ENCODE measurements at regions not wholly inside any gene's neighbourhood (a gene's known extent, or its start where the extent isn't known, plus 50 kb on each side); places are given as distances from the start of the nearest gene placed in this dataset.

- no peak overlapping the region for H4K91ac ChIP-seq (replicated peaks; ENCODE audit: insufficient read length, low read length)
- no peak overlapping the region for H4K5ac ChIP-seq (ENCODE audit: insufficient read length, low read depth, low read length)
- no peak overlapping the region for H3K14ac ChIP-seq (ENCODE audit: insufficient read length)
- 0 out of 4 replicates have a peak, but pooled peaks cover 0 to 8% of the 10 kb centered on the region in 2 experiments for H3K9me3 ChIP-seq (ENCODE audit: insufficient read depth in 2 of 2, low read depth in 1 of 2, low read length in 1 of 2)
- H3K18ac ChIP-seq (ENCODE audit: extremely low read depth, low read length): no peak overlapping the region
- no peak overlapping the region for H2BK120ac ChIP-seq (replicated peaks; ENCODE audit: low read depth, low read length)
- no peaks in the 10 kb centered on the region for H3K36me3 ChIP-seq (ENCODE audit: control insufficient read depth in 2 of 4, insufficient read depth in 4 of 4, low read length in 3 of 4)
- FAIRE-seq: peak; percentile 62
- H4K20me1 ChIP-seq (replicated peaks in 1 of 2; ENCODE audit: control insufficient read depth in 1 of 2, insufficient read depth in 2 of 2, low read length in 2 of 2): no peaks in the 10 kb centered on the region
- TF ChIP-seq RAD21 (IDR thresholded peaks at IDR 0.05 in 1 of 2, conservative IDR thresholded peaks at IDR 0.05 in 1 of 2; ENCODE audit: low read depth in 2 of 2, low read length in 2 of 2) (peak in 1 of 2 experiments; percentile 24; a peak in 2 of 4 replicates), CTCF (IDR thresholded peaks at IDR 0.05; ENCODE audit: control extremely low read depth in 1 of 3, insufficient read depth in 1 of 3, low read depth in 1 of 3, low read length in 3 of 3) (peak; percentile 16 to 58 (median 30); a peak in 3 of 4 replicates), GTF2F1 (IDR thresholded peaks at IDR 0.05; ENCODE audit: borderline replicate concordance, low read depth, low read length) (no peak)
- WGBS, 2 experiments (ENCODE audit: extremely low coverage in 1 of 2, insufficient coverage in 1 of 2, insufficient read length in 1 of 2, insufficient replicate concordance in 2 of 2, low coverage in 1 of 2, low lambda C conversion rate in 2 of 2, missing lambda C conversion rate in 1 of 2): 89% methylated on average over 5 of the region's 5 CpGs; no CpG with 5 or more reads in 1 of the 2 experiments
- no peak overlapping the region for H2AFZ ChIP-seq (ENCODE audit: low read length)
- H3K27me3 ChIP-seq (replicated peaks in 1 of 4; ENCODE audit: control insufficient read depth in 3 of 4, extremely low read depth in 1 of 4, insufficient read depth in 3 of 4, low read length in 3 of 4): no peaks in the 10 kb centered on the region
- H3K56ac ChIP-seq (replicated peaks; ENCODE audit: insufficient read length, low read depth, low read length): no peak overlapping the region
- H3K4me3 ChIP-seq (ENCODE audit: extremely low read depth in 1 of 4, insufficient read depth in 2 of 4, low read depth in 3 of 4, low read length in 4 of 4): no peak overlapping the region
- no peak overlapping the region for H2AK5ac ChIP-seq (ENCODE audit: low read depth, low read length)
- no peak overlapping the region for H4K8ac ChIP-seq (ENCODE audit: extremely low read depth, insufficient read depth, low read length)
- no peak overlapping the region for H3K4ac ChIP-seq (replicated peaks; ENCODE audit: insufficient read length, low read depth, low read length)
- no peaks in the 10 kb centered on the region for H3K4me1 ChIP-seq (replicated peaks in 1 of 4; ENCODE audit: control insufficient read depth in 3 of 4, insufficient read depth in 4 of 4, low read length in 3 of 4)
- POLR2A ChIA-PET (ENCODE audit: partially characterized antibody): no interaction called here
- no peak overlapping the region for H3K23ac ChIP-seq (ENCODE audit: insufficient read length)
- CTCF ChIA-PET (ENCODE audit: partially characterized antibody): interaction anchor here (0.7 to 2.3 kb wide), 17 partner anchors 9 to 208 kb away, joined by 3 to 9 read pairs (median 5); no protein-coding TSS in a partner anchor
- DNase-seq (ENCODE audit: low read depth in 1 of 2, low spot score in 2 of 2): no peak
- no peaks in the 10 kb centered on the region for H3K79me2 ChIP-seq (ENCODE audit: control insufficient read depth in 1 of 2, insufficient read depth in 2 of 2, low read length in 2 of 2)
- no peak overlapping the region for H2BK20ac ChIP-seq (ENCODE audit: low read length)
- no peak overlapping the region for H2BK5ac ChIP-seq (ENCODE audit: low read depth, low read length)
- H3K9ac ChIP-seq (replicated peaks in 1 of 4; ENCODE audit: extremely low read depth in 1 of 4, low read depth in 3 of 4, low read length in 3 of 4): no peak overlapping the region
- H3K23me2 ChIP-seq (ENCODE audit: low read depth, low read length): no peaks in the 10 kb centered on the region
- no peak overlapping the region for H2BK15ac ChIP-seq (ENCODE audit: low read length)
- H3K79me1 ChIP-seq (ENCODE audit: low read depth, low read length): no peaks in the 10 kb centered on the region
- H3K27ac ChIP-seq (ENCODE audit: low read depth, low read length): no peak overlapping the region
- no peak overlapping the region for H3K4me2 ChIP-seq (ENCODE audit: insufficient read depth in 1 of 2, low read depth in 2 of 2, low read length in 2 of 2)
- H2BK12ac ChIP-seq (ENCODE audit: low read depth, low read length): no peak overlapping the region
These were observed 249.6 kb downstream of the GPAM start for GRCh38 chr10:111933937-111934336.

Data from H1 (cell line).